ENCODE measurements at regions not wholly inside any gene's neighbourhood (a gene's known extent, or its start where the extent isn't known, plus 50 kb on each side); places are given as distances from the start of the nearest gene placed in this dataset.
"Not testable (repeated sequence)": the region's sequence is repeated elsewhere in the genome, so short reads cannot be mapped to it uniquely, and the experiment has no call there.

DNA sequence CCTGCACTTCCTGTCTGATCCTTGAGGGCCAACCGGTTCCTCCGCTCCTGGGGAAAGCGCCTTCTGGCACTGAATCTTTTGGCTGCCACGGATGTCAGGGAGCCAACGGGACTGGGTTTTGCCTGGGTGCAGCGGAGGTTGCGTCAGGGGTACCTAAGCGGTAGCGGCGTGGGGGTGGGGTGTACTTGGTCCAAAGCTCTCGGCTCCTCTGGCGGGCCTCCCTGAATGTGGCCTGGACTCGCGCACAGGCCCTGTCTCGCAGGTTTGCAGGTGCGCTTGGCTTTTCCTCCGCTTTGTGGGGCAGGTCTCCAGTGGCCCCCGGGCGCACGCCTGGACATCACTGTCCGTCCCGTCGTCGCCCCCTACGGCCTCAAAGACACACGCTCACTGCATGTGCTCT is 1410.1 kb upstream of the PCDH10 start:
- not testable (repeated sequence) for DNase-seq

- not testable (repeated sequence) for DNase-seq
These were observed 1407.3 kb upstream of the PCDH10 start for GRCh38 chr4:131741836-131742235.

DNA sequence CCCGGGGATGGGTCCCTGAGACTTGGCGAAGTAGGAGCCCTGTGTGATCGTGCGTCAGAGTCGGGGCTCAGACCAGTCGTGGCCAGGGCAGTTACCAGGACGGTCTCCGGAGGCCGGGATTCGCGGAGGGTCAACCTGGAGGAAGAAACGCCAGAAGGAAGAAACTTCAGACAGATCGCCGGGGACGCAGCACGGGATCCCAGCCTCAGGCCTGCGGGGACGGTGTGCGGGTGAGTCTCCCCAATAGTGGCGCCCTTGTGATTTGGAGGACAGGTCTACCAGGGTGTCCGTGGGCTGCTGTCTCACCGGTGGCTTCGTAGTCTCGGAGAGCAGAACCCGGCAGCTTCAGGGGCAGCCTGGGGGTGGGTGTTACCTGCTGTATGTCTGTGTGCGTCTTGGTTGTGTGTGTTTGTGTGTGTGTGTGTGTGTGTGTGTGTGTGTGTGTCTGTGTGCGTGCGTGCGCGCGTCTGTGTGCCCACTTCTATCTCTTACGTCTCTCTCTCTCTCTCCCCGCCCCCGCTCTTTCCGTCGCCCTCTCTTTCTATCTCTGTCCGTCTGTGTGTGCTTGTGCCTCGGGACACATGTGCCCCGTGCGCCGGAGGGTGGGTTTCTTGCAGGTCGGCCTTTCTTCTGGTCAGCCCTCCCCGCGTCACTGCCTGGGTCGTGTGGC is 1406.4 kb upstream of the PCDH10 start:
- DNase-seq, result not testable (repeated sequence)

DNA sequence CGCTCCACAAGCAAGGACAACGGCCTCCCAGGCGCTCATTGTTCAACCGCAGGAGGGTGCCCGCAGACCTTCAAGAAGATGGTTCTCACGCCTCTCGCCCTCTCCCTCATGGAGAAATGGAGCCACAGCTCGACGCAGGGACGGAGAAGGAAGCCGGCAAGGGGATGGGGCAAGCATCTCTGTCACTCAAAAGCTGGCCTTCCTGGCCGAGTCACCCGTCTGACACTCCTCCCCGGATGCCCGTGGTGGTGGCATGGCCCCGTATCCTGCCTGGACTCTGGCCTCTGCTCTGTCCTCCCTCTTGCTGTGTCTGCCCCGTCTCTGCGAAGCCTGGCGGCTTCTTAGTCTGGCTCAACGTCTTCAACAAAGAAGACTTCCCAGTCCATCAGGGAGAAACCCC is 1405.7 kb upstream of the PCDH10 start:
- DNase-seq, result not testable (repeated sequence)

DNA sequence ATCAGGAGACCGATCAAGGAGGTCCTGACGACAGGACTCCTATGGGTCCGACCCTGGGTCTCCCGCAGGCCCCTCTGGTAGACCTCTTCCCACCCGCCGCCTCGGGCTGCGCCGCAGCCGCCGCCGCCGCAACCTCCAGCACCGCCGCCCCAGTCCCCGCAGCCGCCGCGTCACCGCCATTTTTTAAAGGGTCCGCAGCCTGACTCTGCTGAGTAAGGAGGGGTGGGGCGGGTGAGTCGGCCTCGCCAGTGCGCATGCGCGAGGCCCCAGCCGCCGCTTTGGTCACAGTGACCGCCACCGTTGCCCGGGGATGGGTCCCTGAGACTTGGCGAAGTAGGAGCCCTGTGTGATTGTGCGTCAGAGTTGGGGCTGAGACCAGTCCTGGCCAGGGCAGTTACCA is 1401.9 kb upstream of the PCDH10 start:
- DNase-seq, result not testable (repeated sequence)

DNA sequence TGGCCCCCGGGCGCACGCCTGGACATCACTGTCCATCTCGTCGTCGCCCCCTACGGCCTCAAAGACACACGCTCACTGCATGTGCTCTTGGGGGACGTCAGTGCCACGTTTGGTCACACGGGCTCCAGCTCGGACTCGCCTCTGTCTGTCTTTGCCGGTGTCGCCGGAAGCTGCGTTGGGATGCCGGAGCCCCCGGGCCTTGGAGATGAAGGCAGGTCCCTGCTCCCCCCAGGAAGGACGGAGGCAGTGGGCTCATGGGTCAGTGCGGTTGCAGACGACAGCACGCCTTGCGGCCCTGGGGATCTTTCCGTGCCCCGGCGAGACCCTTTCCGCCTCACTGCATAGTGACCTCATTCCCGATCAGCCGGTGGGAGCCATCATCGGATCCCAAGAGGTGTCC is 1399.9 kb upstream of the PCDH10 start:
- not testable (repeated sequence) for DNase-seq

GRCh38 chr4:131750006-131750405 is 1399.1 kb upstream of the PCDH10 start:
- DNase-seq, result not testable (repeated sequence)

- not testable (repeated sequence) for DNase-seq
These were observed 1398.6 kb upstream of the PCDH10 start for GRCh38 chr4:131750469-131750868.

DNA sequence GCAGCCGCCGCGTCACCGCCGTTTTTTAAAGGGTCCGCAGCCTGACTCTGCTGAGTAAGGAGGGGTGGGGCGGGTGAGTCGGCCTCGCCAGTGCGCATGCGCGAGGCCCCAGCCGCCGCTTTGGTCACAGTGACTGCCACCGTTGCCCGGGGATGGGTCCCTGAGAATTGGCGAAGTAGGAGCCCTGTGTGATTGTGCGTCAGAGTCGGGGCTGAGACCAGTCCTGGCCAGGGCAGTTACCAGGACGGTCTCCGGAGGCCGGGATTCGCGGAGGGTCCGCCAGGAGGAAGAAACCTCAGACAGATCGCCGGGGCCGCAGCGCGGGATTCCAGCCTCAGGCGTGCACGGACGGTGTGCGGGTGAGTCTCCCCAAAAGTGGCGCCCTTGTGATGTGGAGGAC is 1386.9 kb upstream of the PCDH10 start:
- DNase-seq, result not testable (repeated sequence)

DNA sequence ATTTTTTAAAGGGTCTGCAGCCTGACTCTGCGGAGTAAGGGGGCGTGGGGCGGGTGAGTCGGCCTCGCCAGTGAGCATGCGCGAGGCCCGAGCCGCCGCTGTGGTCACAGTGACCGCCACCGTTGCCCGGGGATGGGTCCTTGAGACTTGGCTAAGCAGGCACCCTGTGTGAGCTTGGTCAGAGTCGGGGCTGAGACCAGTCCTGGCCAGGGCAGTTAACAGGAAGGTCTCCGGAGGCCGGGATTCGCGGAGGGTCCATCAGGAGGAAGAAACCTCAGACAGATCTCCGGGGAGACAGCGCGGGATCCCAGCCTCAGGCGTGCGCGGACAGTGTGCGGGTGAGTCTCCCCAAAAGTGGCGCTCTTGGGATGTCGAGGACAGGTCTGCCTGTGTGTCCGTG is 1384.4 kb upstream of the PCDH10 start:
- no peak for DNase-seq

DNA sequence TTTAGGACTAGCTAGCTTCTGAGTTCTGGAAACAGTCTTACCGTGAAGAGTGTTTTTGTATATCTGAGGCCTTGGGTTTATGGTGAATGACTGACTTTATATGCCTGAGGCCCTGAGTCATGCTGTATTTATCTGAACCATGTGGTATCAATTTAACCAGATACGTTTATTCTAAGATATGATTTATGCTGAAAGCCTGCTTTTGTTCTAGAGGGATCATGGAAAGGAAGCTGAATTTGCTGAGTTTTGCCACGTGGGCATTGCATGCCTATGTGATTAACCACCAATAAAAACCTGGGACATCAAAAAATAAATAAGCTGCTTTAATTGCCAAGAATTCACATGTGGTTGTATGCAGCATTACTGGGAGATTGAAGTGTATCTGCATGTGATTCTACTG is 1374.7 kb upstream of the PCDH10 start:
- DNase-seq, result not testable (repeated sequence)

- DNase-seq, result not testable (repeated sequence)
These were observed 1338.5 kb upstream of the PCDH10 start for GRCh38 chr4:131810565-131810964.

Data from DMS79 treated with DMSO at 0.1 percent for 48 hours (cell line).